Sigmoid colon (tissue), 6 donors: ENCODE measurements at regions not wholly inside any gene's neighbourhood (a gene's known extent, or its start where the extent isn't known, plus 50 kb on each side); places are given as distances from the start of the nearest gene placed in this dataset.

ENCODE experiments used
- DNase-seq: peaks from one replicate; pipeline ENCODE4 v3.0.0-alpha.2; 2019
- H3K27ac ChIP-seq, 4 donors: fragments of 200-600 bp; sonication (generic); one replicate each; pipeline ENCODE4 v1.5.1; 2016 to 2019; ENCODE audit warnings: mild to moderate bottlenecking in 1 of 4
- H3K27me3 ChIP-seq, 3 donors: fragments of 200-600 bp; sonication (generic); one replicate each; pipeline ENCODE4 v1.5.1; 2019; ENCODE audit warnings: mild to moderate bottlenecking in 1 of 3
- H3K36me3 ChIP-seq, 4 donors: fragments of 200-600 bp; sonication (generic); one replicate each; pipeline ENCODE4 v1.5.1; 2016 to 2019
- H3K4me1 ChIP-seq, 4 donors: fragments of 200-600 bp; sonication (generic); one replicate each; pipeline ENCODE4 v1.5.1; 2017 to 2019
- H3K4me3 ChIP-seq, 4 donors: fragments of 200-600 bp; sonication (generic); one replicate each; pipeline ENCODE4 v1.5.1; 2017 to 2019; ENCODE audit warnings: mild to moderate bottlenecking in 2 of 4, moderate library complexity in 1 of 4
- H3K9me3 ChIP-seq, 4 donors: fragments of 200-600 bp in 3 of 4; sonication (generic) in 3 of 4; one replicate each; pipeline versions ENCODE4 v1.5.1 to v1.6.1; 2013 to 2019
- CTCF ChIP-seq, 4 experiments: fragments of 450-650 bp in 3 of 4; fragments of 200-600 bp in 1 of 4; IDR thresholded peaks; one replicate each; pipeline ENCODE4 v1.5.1; 2016 to 2019; ENCODE audit warnings: antibody characterized with exemption in 4 of 4, mild to moderate bottlenecking in 3 of 4, moderate library complexity in 2 of 4
- EP300 ChIP-seq, 4 donors: sonication (generic); formaldehyde crosslinking; IDR thresholded peaks; one replicate each; pipeline ENCODE4 v1.6.1; 2017; ENCODE audit warnings: antibody characterized with exemption in 4 of 4
- POLR2A ChIP-seq, 2 donors: fragments of 450-650 bp; IDR thresholded peaks; one replicate each; pipeline ENCODE4 v1.6.1; 2016; ENCODE audit warnings: antibody characterized with exemption in 2 of 2, mild to moderate bottlenecking in 2 of 2, moderate library complexity in 2 of 2
- POLR2AphosphoS5 ChIP-seq, 4 donors: sonication (generic); formaldehyde crosslinking; IDR thresholded peaks; one replicate each; pipeline ENCODE4 v1.6.1; 2017; ENCODE audit warnings: antibody characterized with exemption in 4 of 4
- whole genome bisulfite sequencing, 2 donors: extraction: QIAGEN DNeasy Blood & Tissue Kit; methylation state at CpG; one replicate each; pipeline ENCODE4 v1.1.7; 2013; 5-methylcytosine and 5-hydroxymethylcytosine counted together
- intact Hi-C: fragments of 100-400 bp; cut with DNase I; formaldehyde crosslinking; loops from one replicate; pipeline ENCODE4 v1.15.1; 2023
- donor health status: healthy with polysubstance abuse.
- donor health status: healthy.

DNA sequence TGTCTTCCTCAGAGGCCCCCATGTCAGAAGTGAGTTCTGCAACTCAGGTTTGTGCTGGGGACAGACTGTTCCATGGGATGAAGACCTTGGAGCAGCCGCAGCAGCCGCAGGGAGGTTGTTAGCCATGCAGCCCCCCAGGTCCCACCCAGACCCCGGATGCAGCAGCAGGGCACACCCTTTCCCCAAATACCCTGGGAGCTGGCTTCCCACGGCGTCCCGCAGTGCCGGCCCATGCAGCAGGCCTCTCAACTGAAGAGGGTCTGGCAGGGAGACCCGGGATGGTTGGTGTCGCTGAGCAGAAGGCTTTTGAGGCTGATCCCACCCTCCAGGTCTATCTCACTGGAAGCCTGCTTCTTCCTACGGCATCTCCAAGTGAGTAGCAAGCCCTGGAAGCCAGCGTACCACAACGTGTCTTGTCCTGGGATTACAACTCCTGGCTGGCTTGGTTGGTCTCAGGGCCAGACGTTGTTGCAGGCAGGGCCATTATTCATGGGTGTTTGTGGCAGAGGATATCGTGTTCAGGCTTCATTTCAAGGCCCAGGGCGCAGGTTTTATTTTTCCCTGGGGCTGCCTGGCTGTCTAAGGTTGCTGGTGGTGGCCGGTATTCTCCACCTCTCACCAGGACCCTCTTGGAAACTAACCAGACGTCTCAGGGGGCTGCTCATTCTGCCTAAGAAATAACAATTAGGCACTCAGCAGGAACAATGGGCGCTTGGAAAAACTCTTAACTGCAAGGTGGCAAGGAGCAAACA, 223.2 kb downstream of the C16orf95 start:
- Histone ChIP-seq H3K27ac (no peak overlapping the region), H3K9me3 (no peaks in the 10 kb centered on the region), H3K27me3 (peaks cover 3 to 31% (median 5%) of the 10 kb centered on the region in 3 donors), H3K36me3 (no peaks in the 10 kb centered on the region), H3K4me1 (no peaks in the 10 kb centered on the region), H3K4me3 (no peak overlapping the region)
- intact Hi-C loops, result no loop called here
- no peak for DNase-seq
- TF ChIP-seq CTCF (IDR thresholded peaks at IDR 0.05) (no peak), POLR2A (IDR thresholded peaks at IDR 0.05) (no peak), POLR2AphosphoS5 (IDR thresholded peaks at IDR 0.05) (no peak), EP300 (IDR thresholded peaks at IDR 0.05) (no peak)
- 79 to 85% methylated on average over 18 of the region's 18 CpGs for WGBS, 2 donors

GRCh38 chr16:87094556-87094865, 222.7 kb downstream of the C16orf95 start:
- TF ChIP-seq CTCF (IDR thresholded peaks at IDR 0.05), result no peak
- TF ChIP-seq POLR2AphosphoS5 (IDR thresholded peaks at IDR 0.05), result no peak
- no peak for TF ChIP-seq EP300 (IDR thresholded peaks at IDR 0.05)
- TF ChIP-seq POLR2A (IDR thresholded peaks at IDR 0.05), result no peak
- WGBS, 2 donors, result 58 to 67% methylated on average over 5 of the region's 5 CpGs
- H3K27me3 ChIP-seq, result peaks cover 3 to 36% (median 5%) of the 10 kb centered on the region in 3 donors
- no peaks in the 10 kb centered on the region for H3K36me3 ChIP-seq
- DNase-seq, result no peak
- intact Hi-C loops, result no loop called here
- no peak overlapping the region for H3K27ac ChIP-seq
- H3K4me3 ChIP-seq, result no peak overlapping the region
- H3K4me1 ChIP-seq, result no peaks in the 10 kb centered on the region
- H3K9me3 ChIP-seq, result no peaks in the 10 kb centered on the region

- intact Hi-C loops, result no loop called here
- no peak for DNase-seq
Measured at GRCh38 chr16:87095271-87095670, 221.9 kb downstream of the C16orf95 start.

DNA sequence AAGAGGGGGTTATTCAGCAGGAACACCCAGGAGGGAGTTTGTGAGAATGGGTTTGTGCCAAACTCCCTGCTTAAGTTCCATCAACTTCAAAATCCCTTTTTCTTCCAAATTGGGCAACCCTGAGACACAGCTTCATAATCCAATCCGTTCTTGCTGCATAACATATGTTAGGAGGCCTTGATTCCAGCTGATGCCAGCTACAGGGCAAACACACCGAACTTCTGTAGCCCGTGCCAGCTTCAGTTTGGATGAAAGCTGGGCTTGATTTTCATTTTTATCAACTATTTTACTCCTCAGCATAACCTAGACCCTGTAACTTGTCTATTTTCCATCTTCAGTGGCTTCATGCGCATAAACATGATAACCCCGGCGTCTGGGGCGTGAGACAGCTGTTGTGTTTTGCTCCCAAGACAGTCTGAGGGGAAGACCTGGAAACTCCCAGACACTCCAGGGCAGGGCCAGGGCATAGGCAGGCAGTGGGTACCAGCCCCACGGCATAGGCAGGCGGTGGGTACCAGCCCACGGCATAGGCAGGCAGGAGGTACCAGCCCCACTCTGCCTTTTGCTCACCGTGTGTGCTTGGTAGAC, 220.4 kb downstream of the C16orf95 start:
- TF ChIP-seq CTCF (IDR thresholded peaks at IDR 0.05) (no peak), EP300 (IDR thresholded peaks at IDR 0.05) (no peak), POLR2AphosphoS5 (IDR thresholded peaks at IDR 0.05) (no peak), POLR2A (IDR thresholded peaks at IDR 0.05) (no peak)
- DNase-seq, result no peak
- H3K4me1 ChIP-seq, result no peaks in the 10 kb centered on the region
- H3K36me3 ChIP-seq, result no peaks in the 10 kb centered on the region
- H3K27ac ChIP-seq, result no peak overlapping the region
- H3K9me3 ChIP-seq, result no peaks in the 10 kb centered on the region
- intact Hi-C loops, result no loop called here
- peaks cover 3 to 40% (median 5%) of the 10 kb centered on the region in 3 donors for H3K27me3 ChIP-seq
- 86 to 92% methylated on average over 11 of the region's 11 CpGs for WGBS, 2 donors
- H3K4me3 ChIP-seq, result no peak overlapping the region

More at GRCh38 chr16:87095271-87095670, 221.9 kb downstream of the C16orf95 start:
- no peaks in the 10 kb centered on the region for H3K9me3 ChIP-seq
- H3K36me3 ChIP-seq, result no peaks in the 10 kb centered on the region
- H3K4me3 ChIP-seq, result no peak overlapping the region
- 38 to 65% methylated on average over 5 of the region's 5 CpGs for WGBS, 2 donors
- no peak overlapping the region for H3K27ac ChIP-seq
- peaks cover 3 to 40% (median 5%) of the 10 kb centered on the region in 3 donors for H3K27me3 ChIP-seq
- no peaks in the 10 kb centered on the region for H3K4me1 ChIP-seq
- TF ChIP-seq POLR2A (IDR thresholded peaks at IDR 0.05), result no peak
- no peak for TF ChIP-seq POLR2AphosphoS5 (IDR thresholded peaks at IDR 0.05)
- TF ChIP-seq CTCF (IDR thresholded peaks at IDR 0.05), result no peak
- no peak for TF ChIP-seq EP300 (IDR thresholded peaks at IDR 0.05)
